RPMI8226 (cell line): ENCODE measurements at regions not wholly inside any gene's neighbourhood (a gene's known extent, or its start where the extent isn't known, plus 50 kb on each side); places are given as distances from the start of the nearest gene placed in this dataset.

Experiments
- DNase-seq: peaks from one replicate; pipeline ENCODE4 v3.0.0-alpha.2; 2015

- DNase-seq: no peak
Measured at GRCh38 chr12:30428098-30428497, 267.6 kb downstream of the IPO8 start.

GRCh38 chr12:30427555-30427954 lies 268.1 kb downstream of the IPO8 start:
- no peak for DNase-seq

- DNase-seq: no peak
Measured at GRCh38 chr12:30425445-30425844, 270.2 kb downstream of the IPO8 start.

- DNase-seq: no peak
Measured at GRCh38 chr12:30423330-30423729, 272.3 kb downstream of the IPO8 start.

- DNase-seq: no peak
Measured at GRCh38 chr12:30422844-30423243, 272.8 kb downstream of the IPO8 start.

GRCh38 chr12:30420561-30420960 lies 275.1 kb downstream of the IPO8 start:
- no peak for DNase-seq

- no peak for DNase-seq
Measured at GRCh38 chr12:30417697-30418231, 277.9 kb downstream of the IPO8 start.

GRCh38 chr12:30416631-30417030 lies 279.0 kb downstream of the IPO8 start:
- DNase-seq: no peak

- no peak for DNase-seq
Measured at GRCh38 chr12:30415777-30416176, 279.9 kb downstream of the IPO8 start.

- no peak for DNase-seq
Measured at GRCh38 chr12:30414507-30414906, 281.2 kb downstream of the IPO8 start.

- no peak for DNase-seq
Measured at GRCh38 chr12:30400349-30400748, 295.3 kb downstream of the IPO8 start.

- no peak for DNase-seq
Measured at GRCh38 chr12:30399859-30400258, 295.8 kb downstream of the IPO8 start.

- DNase-seq: no peak
Measured at GRCh38 chr12:30396576-30396975, 299.1 kb downstream of the IPO8 start.

- DNase-seq: no peak
Measured at GRCh38 chr12:30395190-30395589, 300.5 kb downstream of the IPO8 start.

GRCh38 chr12:30391766-30392366 lies 303.8 kb downstream of the IPO8 start:
- DNase-seq: no peak

- DNase-seq: no peak
Measured at GRCh38 chr12:30385706-30386105, 310.0 kb downstream of the IPO8 start.

GRCh38 chr12:30384976-30385375 lies 310.7 kb downstream of the IPO8 start:
- DNase-seq: no peak

- no peak for DNase-seq
Measured at GRCh38 chr12:30378307-30378706, 317.4 kb downstream of the IPO8 start.

- no peak for DNase-seq
Measured at GRCh38 chr12:30364822-30365221, 330.8 kb downstream of the IPO8 start.

GRCh38 chr12:30361145-30361544 lies 334.5 kb downstream of the IPO8 start:
- no peak for DNase-seq

GRCh38 chr12:30358671-30359070 lies 337.0 kb downstream of the IPO8 start:
- DNase-seq: no peak

GRCh38 chr12:30357766-30358490 lies 337.7 kb downstream of the IPO8 start:
- no peak for DNase-seq

- no peak for DNase-seq
Measured at GRCh38 chr12:30345744-30346471, 349.8 kb downstream of the IPO8 start.

- DNase-seq: no peak
Measured at GRCh38 chr12:30330565-30330964, 365.1 kb downstream of the IPO8 start.
